RKO (cell line): ENCODE measurements at regions not wholly inside any gene's neighbourhood (a gene's known extent, or its start where the extent isn't known, plus 50 kb on each side); places are given as distances from the start of the nearest gene placed in this dataset.
"Not testable (repeated sequence)": the region's sequence is repeated elsewhere in the genome, so short reads cannot be mapped to it uniquely, and the experiment has no call there.

Experiments used
- DNase-seq: peaks from one replicate; pipeline ENCODE4 v3.0.0-alpha.2; 2016; ENCODE audit warnings: low spot score

DNA sequence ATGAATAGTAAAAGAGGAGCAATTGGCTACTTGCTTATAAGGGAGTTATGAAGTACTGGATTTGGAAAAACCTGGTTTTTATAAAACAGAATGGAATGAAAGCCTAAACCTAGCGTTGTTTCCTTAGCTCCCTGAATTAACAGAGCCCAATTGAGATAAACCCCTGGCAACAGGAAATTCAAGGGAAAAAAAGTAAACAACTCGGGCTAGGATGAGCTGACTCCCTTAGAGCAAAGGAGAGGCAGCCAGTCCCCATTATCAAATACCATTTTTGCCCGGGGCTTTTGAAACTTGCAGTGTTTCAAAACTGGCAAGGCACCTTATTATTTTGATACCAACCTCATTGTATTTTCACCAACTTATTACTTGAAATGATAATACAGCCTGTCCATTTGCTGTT is 587.5 kb downstream of the CD109 start:
- DNase-seq = no peak

DNA sequence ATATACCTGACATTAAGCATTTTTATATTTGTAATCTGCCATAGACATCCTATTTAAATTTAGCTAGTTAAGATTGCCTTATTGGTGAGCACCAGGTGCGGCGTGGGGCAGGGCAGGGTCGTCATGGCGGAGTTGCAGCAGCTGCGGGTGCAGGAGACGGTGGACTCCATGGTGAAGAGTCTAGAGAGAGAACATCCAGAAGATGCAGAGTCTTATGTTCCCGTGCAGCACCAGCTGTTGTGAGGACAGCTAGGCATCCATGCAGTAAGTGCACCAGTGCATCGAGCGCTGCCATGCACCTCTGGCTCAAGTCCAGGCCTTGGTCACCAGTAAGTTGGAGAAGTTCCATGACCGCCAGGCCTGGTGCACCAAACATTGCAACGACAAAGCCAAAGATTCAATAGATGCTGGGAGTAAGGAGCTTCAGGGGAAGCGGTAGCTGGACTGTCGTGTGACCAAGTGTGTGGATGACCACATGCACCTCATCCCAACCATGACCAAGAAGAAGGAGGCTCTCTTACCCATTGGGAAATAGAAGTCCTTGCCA is 586.2 kb downstream of the CD109 start:
- DNase-seq = no peak

DNA sequence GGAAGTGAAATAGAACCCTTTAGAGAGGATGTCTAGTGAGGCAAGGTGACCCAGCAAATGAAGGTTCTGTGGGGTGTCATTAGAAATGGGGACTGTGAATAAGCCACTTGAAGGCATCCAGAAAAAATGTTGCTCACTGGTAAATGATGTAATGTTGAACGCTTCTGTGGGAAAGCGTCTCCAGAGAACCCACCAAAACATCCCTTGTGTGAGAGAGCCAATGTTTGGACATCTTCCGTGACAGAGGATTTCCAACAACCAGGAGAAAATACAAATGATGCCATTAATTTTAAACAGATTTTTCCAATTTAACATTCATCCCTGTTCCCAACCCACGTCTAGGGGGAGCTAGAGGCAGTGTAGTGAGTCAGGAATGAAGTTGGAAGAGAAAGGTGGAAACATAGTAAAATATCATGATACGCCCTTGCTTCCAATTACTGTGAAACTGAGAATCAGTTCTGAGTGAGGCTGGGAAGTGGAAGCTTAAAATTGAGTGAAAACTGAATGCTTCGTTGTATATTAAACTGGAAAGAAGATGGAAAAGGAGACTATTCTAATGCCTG is 584.2 kb downstream of the CD109 start:
- DNase-seq = peak; percentile 6

DNA sequence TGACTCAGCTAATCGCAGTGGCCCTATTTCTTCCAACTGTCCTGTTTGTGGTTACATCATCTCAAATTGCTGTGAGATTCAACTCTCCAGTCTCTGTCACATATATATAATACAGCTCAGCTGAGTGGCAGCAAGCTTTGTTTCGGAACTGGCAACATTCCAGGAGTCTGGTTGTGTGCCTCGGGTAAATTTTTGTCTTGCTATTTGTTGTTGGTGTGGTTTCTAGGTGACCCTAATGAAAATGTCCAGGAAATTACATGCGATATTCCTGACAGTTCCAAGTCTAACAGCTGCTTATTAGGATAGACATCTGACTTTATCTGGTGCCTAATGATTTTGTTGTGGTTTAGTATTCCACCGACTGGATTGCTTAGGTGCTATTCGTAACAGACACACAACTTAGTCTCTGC is 581.8 kb downstream of the CD109 start:
- DNase-seq = no peak

DNA sequence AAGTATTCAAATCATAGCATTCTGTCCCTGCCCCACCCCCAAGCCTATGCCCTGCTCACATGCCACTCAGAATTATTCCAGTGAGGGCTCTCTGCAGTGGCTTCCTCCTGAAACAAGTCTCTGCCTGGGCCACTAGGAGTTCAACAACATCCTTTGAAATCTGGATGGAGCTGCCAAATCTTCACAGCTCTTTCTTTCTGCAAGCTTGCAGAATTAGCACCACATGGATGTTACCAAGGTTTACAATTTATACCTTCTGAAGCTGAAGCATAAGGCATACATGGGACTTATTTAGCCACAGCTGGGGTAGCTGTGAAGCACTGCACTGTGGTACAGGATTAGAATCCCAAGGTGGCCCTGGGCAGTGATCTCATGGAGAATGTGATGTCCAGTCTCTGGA is 577.5 kb downstream of the CD109 start:
- DNase-seq = no peak

DNA sequence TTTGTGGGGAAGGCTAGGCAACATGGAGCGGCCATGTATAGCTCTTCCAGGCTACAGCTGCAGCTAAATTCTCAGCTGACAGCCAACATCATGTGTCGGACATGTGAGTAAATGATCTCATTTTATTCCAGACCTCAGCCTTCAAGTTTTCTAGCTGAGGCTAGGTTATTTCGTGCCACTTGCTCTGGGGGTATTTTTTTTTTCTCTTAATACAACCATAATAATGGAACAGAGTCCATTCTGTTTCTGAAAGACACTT is 573.5 kb downstream of the CD109 start:
- no peak for DNase-seq

DNA sequence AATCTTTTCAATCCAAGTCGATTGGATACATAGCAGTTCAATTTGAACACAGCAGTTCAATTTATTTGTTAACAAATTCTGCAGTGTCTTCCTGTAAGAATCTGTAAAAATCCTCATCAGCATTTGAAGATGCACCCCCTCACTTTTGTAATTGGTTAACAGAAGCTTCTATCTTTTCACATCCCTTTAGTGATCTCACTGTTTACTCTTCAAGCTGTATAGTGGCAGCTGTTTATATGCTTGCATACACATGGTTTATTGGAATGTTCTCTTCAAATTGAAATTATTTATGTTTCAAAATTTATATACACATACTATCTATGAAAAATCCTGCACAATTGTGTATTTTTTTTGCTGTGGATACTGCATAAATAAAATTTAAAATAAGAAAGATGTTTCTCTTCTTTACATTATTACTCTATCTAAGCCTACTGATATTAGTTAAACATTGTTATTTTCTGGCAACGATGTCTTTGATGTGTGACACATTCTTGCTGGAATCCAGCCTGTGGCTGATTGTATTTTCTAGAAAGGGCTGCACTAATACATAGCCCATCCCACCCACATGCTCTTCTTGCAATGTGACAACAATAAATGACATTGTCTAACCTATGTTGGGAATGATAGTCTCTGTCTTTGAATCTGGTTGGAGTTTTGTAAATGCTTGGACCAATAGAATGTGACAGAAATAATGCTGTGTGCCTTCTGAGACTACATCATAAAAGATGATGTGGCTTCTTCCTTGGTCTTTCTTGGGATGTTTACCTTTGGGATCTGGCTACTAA is 573.0 kb downstream of the CD109 start:
- no peak for DNase-seq

DNA sequence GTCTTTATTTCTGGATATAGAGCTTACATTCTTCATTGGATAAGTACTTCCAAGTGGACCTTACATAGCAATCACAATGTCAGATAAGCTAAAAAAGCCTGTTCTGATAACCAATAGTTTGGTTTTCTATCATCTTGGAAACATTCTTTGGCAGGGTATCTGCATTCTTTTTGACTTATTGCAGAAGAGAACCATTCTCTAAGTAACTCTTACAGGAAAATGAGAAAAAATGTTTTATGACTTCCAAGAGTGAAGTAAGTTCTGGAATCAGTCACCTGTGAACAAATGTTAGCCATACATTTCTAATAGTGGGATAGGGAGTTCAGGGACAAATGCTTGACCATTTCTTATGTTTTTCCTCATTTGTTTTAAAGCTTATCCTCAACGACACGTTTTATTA is 564.0 kb downstream of the CD109 start:
- no peak for DNase-seq

DNA sequence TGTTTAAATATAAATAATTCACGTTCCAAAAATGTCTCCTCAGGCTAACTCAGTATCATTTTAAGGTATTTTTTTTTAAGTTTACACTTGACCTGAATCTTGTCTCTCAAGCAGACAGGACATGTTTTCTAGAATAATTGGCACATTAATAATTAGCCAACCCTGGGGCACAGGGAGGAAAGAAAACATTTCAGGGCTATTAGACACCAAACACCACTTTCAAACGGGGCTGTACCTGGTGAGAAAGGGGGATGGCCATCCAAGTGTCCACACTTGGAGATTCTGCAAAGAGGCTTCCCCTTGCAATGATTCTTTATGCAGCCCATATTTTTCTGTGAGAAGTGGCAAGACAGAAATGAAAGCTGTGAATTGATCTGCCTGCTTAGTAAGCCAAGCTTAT is 560.8 kb downstream of the CD109 start:
- no peak for DNase-seq

DNA sequence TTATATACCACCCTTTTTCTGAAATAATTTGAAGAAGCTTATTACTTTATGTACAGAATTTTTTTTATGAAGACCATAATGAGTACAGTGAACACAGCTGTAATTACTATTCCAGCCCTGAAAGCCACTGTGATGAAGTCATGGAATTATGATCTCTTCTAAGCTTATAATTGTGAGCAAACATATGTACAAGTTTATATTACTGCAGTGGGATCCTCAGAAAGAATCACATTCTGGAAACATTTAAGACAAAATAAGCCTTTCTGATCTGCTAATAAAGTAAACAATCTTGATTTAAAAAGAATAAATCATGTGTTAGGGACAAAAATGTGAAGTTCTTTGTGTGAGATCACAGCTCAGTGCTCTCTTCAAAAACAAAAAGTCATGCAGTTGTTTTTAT is 560.4 kb downstream of the CD109 start:
- DNase-seq = no peak

DNA sequence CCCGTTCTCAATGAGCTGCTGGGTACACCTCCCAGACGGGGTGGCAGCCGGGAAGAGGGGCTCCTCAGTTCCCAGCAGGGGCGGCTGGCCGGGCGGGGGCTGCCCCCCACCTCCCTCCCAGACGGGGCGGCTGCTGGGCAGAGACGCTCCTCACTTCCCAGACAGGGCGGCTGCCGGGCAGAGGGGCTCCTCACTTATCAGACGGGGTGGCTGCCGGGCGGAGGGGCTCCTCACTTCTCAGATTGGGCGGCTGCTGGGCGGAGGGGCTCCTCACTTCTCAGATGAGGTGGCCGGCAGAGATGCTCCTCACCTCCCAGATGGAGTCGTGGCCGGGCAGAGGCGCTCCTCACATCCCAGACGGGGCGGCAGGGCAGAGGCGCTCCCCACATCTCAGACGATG is 559.0 kb downstream of the CD109 start:
- not testable (repeated sequence) for DNase-seq

DNA sequence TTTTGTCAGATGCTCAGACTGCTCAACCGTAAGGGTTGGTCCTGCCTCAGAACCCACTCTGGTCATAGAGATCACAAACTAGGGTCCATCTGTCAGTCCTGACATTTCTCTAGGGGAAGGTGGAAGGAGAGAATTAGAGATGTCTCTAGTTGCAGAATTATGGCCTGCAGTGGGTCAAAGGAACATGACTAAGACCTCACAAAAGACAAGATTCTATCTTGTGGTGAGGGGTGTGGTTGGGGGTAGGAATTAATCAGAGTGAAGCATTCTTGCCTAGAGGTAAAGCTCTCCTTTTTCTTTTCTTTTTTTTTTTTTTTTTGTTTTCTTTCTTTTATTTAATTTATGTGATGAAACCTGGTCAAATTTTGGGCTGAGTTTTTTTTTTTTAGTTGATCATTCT is 558.1 kb downstream of the CD109 start:
- DNase-seq = not testable (repeated sequence)

DNA sequence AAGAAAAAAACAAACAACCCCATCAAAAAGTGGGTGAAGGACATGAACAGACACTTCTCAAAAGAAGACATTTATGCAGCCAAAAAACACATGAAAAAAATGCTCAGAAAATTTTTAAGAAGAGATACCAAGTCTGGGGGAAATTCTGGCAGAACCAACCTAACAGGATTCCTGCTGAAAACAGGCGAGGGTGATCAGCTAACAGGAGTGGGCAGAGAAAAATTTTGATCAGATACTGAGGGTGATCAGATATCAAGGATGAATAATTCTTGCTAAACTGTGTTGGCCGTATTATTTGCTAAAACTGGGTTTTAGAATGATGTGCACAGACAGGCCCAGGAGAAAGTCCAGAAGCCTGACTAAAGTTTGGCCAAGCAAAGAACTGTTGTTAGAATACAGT is 557.3 kb downstream of the CD109 start:
- no peak for DNase-seq

DNA sequence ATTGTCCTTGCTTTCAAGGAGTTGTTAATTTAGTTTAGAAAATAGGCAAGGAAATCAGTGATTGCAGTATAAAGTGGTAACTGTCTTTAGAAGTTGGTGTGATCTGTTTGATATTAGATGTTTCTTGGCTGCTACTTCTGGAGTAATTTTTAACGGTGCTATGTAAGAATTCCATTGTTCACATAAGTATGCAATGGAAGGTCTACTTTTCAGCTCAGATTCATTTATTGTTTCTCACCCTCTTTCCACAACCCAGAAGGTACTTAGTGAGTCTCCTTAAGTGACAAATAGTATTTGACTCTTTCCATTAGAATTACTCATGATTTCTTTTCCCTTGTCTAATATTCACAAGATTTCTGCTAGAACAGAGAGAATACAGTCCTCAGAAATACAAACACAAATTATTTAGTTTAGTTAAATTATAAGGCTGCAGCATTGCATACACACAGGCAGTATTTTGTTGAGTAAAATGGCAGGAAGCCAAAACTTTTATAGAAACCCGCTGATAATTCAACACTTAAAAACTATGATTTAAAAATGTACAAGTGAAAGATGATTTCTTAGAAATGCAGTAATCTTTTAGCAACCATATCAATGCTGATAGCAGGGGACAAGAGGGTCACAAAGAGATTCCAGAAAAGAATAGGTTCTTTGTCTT is 554.3 kb downstream of the CD109 start:
- no peak for DNase-seq

DNA sequence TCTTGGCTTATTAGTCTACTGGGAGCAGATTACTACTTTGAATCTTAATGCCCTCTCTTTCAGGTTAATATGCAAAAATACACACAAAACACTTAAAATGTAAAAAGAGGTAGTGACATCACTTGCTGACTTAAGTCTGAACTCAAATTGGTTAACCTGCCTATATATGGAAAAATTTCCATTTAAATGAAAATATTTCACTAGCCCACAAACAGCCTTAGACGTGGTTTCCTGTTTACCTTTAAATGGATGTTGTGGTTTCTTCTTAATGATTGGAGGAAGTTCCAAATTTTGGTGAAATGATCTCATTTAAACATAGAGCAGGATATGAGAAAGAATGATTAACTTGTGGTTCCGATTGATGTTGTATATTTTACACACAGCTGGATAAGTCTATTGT is 553.7 kb downstream of the CD109 start:
- no peak for DNase-seq

DNA sequence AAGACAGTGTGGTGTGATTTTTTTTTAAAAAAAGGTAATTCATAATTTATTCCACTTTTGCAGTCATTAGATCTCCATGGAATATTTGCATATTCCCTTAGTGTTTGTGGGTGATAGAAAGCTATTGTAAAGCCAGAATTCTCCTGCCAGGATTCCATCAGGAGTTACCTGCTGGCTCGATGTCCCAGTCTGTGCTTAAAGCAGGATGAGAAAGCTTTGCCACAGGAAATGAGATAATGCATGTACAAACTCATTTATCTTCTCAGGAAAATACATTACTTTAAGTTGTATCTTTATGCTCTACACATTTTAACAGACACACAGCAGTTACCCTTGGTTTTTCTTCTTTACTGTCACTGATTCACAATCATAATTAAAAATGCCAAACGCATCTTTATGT is 553.0 kb downstream of the CD109 start:
- DNase-seq = no peak

DNA sequence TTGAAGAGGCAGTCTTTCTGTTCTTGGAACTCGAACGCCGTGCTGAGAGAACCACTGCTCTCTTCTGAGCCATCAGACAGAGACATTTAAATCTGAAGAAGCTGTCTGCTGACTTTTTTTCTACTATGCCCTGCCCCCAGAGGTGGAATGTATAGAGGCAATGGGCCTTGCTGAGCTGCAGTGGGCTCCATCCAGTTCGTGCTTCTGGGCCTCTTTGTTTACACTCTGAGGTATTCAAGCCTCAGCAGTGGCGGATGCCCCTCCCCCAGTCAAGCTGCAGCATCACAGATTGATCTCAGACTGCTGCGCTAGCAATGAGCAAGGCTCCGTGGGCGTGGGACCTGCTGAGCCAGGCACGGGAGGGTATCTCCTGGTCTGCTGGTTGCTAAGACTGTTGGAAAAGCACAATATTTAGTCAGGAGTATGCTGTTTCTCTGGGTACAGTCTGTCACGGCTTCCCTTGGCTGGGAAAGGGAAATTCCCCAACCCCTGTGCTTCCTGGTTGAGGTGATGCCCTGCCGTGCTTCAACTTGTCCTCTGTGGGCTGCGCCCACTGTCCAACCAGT is 526.8 kb downstream of the CD109 start:
- no peak for DNase-seq

DNA sequence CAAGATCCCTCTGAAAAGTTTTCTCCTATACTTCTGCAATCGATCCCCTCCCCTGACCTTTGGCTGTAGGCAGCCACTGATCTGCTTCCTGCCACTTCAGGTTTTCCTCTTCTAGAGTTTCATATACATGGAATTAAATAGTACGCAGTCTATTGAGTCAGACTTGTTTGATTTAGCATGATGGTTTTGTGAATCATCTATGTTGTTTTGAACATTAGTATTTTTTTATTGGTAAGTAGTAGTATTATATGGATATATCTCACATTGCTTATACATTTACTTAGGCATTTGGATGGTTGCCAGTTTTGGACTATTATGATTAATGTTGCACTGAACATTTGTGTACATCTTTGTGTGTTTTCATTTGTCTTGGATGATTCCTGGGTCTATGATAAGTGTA is 518.0 kb downstream of the CD109 start:
- no peak for DNase-seq

DNA sequence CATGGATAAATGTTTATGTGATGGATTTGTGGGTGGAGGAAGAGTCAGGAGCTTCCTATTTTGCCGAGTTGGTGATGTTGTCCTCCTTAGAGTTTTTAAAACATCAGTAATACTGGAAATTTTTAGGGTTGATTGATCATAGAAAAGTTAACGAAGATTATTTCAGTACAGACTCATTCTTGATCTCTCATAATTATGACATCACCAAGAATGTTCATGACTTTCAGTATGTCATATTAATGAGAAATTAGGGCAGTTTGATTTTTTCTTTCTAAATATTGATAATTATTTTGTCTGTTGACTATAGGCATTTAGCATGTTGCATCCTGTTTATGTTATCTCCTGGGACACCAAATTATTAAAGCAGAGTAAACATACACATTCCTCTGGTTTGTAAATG is 512.2 kb downstream of the CD109 start:
- DNase-seq = no peak

DNA sequence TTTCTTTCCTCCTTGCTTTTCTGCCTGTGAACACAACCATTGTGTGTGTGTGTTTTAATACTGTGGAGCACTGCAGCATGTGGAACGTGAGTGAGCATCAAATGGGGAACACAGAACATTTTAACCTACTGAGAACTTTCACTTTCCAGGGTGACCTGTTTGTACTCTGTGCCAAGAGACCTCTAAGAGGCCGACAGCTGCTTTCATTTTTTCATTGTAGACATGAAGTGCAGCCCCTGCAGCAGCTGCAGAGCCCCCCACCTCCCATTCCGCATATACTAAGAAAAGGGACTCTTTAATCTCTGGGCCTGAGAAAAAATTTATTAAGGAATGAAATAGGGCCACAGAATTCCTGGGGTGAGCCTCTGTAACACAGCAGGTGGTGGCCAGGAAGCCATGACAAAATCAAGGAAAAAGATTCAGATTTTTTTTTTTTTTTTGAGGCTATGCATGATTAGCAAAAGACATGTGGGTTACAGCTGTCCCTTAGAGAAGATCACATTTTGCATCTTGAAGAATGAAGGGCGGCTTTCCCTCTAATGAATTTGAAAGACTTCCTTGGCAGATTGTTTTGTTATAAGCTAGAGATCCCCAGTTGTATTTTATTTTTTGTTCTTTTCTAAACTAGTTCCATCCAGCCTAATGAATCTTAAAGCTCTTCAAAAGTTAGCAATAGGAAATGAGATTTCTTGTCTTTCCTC is 503.4 kb downstream of the CD109 start:
- DNase-seq = no peak

DNA sequence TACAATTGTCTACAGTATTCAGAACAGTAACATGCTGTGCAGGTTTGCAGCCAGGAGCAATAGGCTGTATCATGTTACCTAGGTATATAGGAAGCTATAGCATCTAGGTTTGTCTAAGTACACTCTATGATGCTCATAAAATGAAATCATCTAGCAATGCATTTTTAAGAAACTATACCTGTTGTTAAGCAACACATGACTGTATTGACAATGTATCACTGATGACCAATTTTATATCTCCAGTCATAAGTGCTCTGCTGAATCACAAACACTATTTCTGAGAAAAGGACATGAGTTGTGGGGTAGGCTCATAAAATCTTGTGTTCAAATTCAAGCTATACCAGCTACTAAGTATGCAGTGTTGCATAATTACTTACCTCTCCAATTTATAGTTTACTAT is 501.3 kb downstream of the CD109 start:
- no peak for DNase-seq

DNA sequence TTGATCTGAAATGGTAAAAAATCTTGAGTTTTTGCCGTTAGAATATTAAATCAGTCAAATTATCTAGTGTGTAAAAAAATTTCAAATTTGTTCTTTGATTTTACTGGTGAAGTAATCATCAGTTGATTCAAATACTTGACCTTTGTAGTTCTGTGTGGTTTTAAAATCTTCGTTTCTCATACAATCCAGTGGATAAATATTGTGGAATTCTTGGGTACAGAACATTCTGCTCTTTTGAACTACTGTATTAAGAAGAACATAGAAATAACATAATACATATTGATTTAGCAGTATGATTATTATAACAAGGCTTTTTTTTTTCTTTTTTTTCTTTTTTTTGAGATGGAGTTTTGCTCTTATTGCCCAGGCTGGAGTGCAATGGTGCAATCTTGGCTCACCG is 491.8 kb downstream of the CD109 start:
- DNase-seq = no peak

DNA sequence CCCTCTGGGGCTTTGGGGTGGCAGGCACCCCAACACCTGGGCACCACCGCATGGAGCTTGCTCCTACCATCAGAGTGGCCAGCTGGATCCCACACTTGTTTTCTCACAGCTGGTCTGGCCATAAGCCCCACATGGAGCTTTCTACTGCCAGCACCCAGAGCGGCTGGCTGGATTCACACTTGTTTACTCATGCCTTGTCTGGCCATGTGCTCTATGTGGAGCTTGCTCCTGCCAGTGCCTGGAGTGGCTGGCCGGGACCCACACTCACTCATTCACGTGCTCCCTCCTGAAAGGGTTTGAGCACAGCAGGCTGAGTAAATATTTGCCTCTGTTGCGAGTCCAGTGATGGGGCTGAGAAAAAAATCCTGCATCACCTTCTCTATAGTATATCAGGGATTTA is 487.0 kb downstream of the CD109 start:
- no peak for DNase-seq
